SU-DHL-6 (cell line): ENCODE measurements at regions not wholly inside any gene's neighbourhood (a gene's known extent, or its start where the extent isn't known, plus 50 kb on each side); places are given as distances from the start of the nearest gene placed in this dataset.
A peak's percentile ranks its signal among the peaks of the same experiment; 100 is the strongest.

Experiments
- H2AFZ ChIP-seq: fragments of 200-600 bp; sonication (generic); 2 replicates; pipeline ENCODE4 v1.6.1; 2014; ENCODE audit warnings: low read depth, mild to moderate bottlenecking, moderate library complexity, mixed read lengths, antibody characterized with exemption, low read length; ENCODE audit not compliant: severe bottlenecking
- H3F3A ChIP-seq: fragments of 200-600 bp; shearing (Covaris generic); 2 replicates; pipeline ENCODE4 v1.6.0; 2016; ENCODE audit warnings: antibody characterized with exemption, mild to moderate bottlenecking; ENCODE audit not compliant: insufficient read depth
- H3K27ac ChIP-seq: fragments of 200-600 bp; sonication (generic); 2 replicates; pipeline ENCODE4 v1.5.1; 2016; ENCODE audit warnings: low read depth, mild to moderate bottlenecking, low read length, moderate library complexity, mixed read lengths
- H3K27me3 ChIP-seq: fragments of 200-600 bp; sonication (generic), shearing (Covaris generic); 2 replicates; pipeline ENCODE4 v1.6.0; 2014; ENCODE audit warnings: mild to moderate bottlenecking, low read length
- H3K36me3 ChIP-seq: fragments of 200-600 bp; sonication (generic); 2 replicates; pipeline ENCODE4 v1.6.1; 2014; ENCODE audit warnings: mild to moderate bottlenecking, low read length, mixed read lengths
- H3K4me2 ChIP-seq: fragments of 300-600, 200-600 bp; shearing (Covaris generic), sonication (generic); 2 replicates; pipeline ENCODE4 v1.6.0; 2014; ENCODE audit warnings: low read length, low read depth, mild to moderate bottlenecking; ENCODE audit not compliant: poor library complexity, severe bottlenecking
- H3K4me3 ChIP-seq: fragments of 200-600 bp; sonication (generic); 2 replicates; pipeline ENCODE4 v1.5.1; 2014; ENCODE audit warnings: antibody characterized with exemption, low read length, mild to moderate bottlenecking, mixed read lengths; ENCODE audit not compliant: insufficient read depth, poor library complexity, severe bottlenecking
- H3K79me2 ChIP-seq: fragments of 200-600 bp; sonication (generic); 2 replicates; pipeline ENCODE4 v1.6.1; 2014; ENCODE audit warnings: mild to moderate bottlenecking, low read length, moderate library complexity; ENCODE audit not compliant: insufficient read depth
- H3K9ac ChIP-seq: fragments of 200-600 bp; sonication (generic); 2 replicates; pipeline ENCODE4 v1.7.0; 2014; ENCODE audit warnings: mild to moderate bottlenecking, low read length
- H3K9me2 ChIP-seq: fragments of 200-600 bp; sonication (generic); replicated peaks from 2 replicates; pipeline ENCODE4 v1.6.1; 2014; ENCODE audit warnings: low read length; ENCODE audit not compliant: insufficient read depth
- H3K9me3 ChIP-seq: fragments of 200-600 bp; sonication (generic); 2 replicates; pipeline ENCODE4 v1.6.1; 2014; ENCODE audit warnings: low read length, mixed read lengths; ENCODE audit not compliant: insufficient read depth
- H4K20me1 ChIP-seq: fragments of 200-600 bp; sonication (generic); 2 replicates; pipeline ENCODE4 v1.6.1; 2014; ENCODE audit warnings: low read depth, mild to moderate bottlenecking, antibody characterized with exemption, low read length, moderate library complexity, mixed read lengths
- CTCF ChIP-seq: fragments of 200-600 bp; sonication (generic); IDR thresholded peaks from one replicate; pipeline ENCODE4 v1.5.1; 2017; ENCODE audit warnings: antibody characterized with exemption, mild to moderate bottlenecking, low read length, moderate library complexity; ENCODE audit not compliant: insufficient read depth, poor library complexity, severe bottlenecking
- EZH2phosphoT487 ChIP-seq: fragments of 200-600 bp; sonication (generic), shearing (Covaris generic); conservative IDR thresholded peaks from 2 replicates; pipeline ENCODE4 v1.6.1; 2018; ENCODE audit warnings: mild to moderate bottlenecking, antibody characterized with exemption, low read length, moderate library complexity, mixed read lengths

GRCh38 chr11:27841023-27841422 is 140.8 kb upstream of the BDNF start:
- H3K4me2 ChIP-seq = no peak overlapping the region
- no peak overlapping the region for H3K27ac ChIP-seq
- H4K20me1 ChIP-seq = no peaks in the 10 kb centered on the region
- H3F3A ChIP-seq = no peaks in the 10 kb centered on the region
- TF ChIP-seq CTCF (no peak), EZH2phosphoT487 (no peak)
- H3K9me2 ChIP-seq = no peaks in the 10 kb centered on the region
- no peaks in the 10 kb centered on the region for H3K9me3 ChIP-seq
- H2AFZ ChIP-seq = no peak overlapping the region
- H3K36me3 ChIP-seq = no peaks in the 10 kb centered on the region
- no peak overlapping the region for H3K4me3 ChIP-seq
- no peak overlapping the region for H3K9ac ChIP-seq
- no peaks in the 10 kb centered on the region for H3K79me2 ChIP-seq
- no peaks in the 10 kb centered on the region; the same call in 1 of the 2 replicates for H3K27me3 ChIP-seq

GRCh38 chr11:27839226-27839913 is 139.1 kb upstream of the BDNF start:
- H3K4me3 ChIP-seq = no peak overlapping the region
- H3F3A ChIP-seq = no peaks in the 10 kb centered on the region
- no peak overlapping the region for H3K4me2 ChIP-seq
- H3K9ac ChIP-seq = no peak overlapping the region
- H3K27me3 ChIP-seq = no peaks in the 10 kb centered on the region
- no peak overlapping the region for H3K27ac ChIP-seq
- H4K20me1 ChIP-seq = no peaks in the 10 kb centered on the region
- H2AFZ ChIP-seq = peak overlapping the region; percentile 35
- H3K36me3 ChIP-seq = no peaks in the 10 kb centered on the region
- TF ChIP-seq EZH2phosphoT487 (no peak), CTCF (peak; percentile 33)
- H3K79me2 ChIP-seq = no peaks in the 10 kb centered on the region
- no peaks in the 10 kb centered on the region for H3K9me2 ChIP-seq
- no peaks in the 10 kb centered on the region for H3K9me3 ChIP-seq

GRCh38 chr11:27838674-27839073 is 138.4 kb upstream of the BDNF start:
- Histone ChIP-seq H3K27ac (no peak overlapping the region), H3K79me2 (no peaks in the 10 kb centered on the region), H3K9me3 (no peaks in the 10 kb centered on the region), H3K36me3 (no peaks in the 10 kb centered on the region), H2AFZ (no peak overlapping the region), H3K4me3 (no peak overlapping the region), H3F3A (no peaks in the 10 kb centered on the region), H3K4me2 (no peak overlapping the region), H3K27me3 (no peaks in the 10 kb centered on the region), H4K20me1 (no peaks in the 10 kb centered on the region), H3K9ac (no peak overlapping the region), H3K9me2 (no peaks in the 10 kb centered on the region)
- TF ChIP-seq EZH2phosphoT487 (no peak), CTCF (no peak)
